T-cell (primary cell): ENCODE measurements at regions not wholly inside any gene's neighbourhood (a gene's known extent, or its start where the extent isn't known, plus 50 kb on each side); places are given as distances from the start of the nearest gene placed in this dataset.

ENCODE experiments used
- ATAC-seq, 4 experiments: fragments of 200-7000 bp in 3 of 4; fragments of 150-1000 bp in 1 of 4; cut with Tn5 transposase; replicated peaks in 1 of 4; 1 replicate in 3 of 4; 2 replicates in 1 of 4; pipeline ENCODE4 v1.10.0; 2021; ENCODE audit warnings: moderate library complexity in 3 of 4, mild to moderate bottlenecking in 2 of 4, moderate number of reproducible peaks in 1 of 4
- CTCF ChIA-PET, 2 donors: fragments of 300-600 bp; sonication (Branson Sonifier 250); formaldehyde crosslinking; loops; one replicate each; lab custom pipeline; 2022; ENCODE audit warnings: antibody characterized with exemption in 2 of 2; lab: Charles Lee
- POLR2A ChIA-PET, 2 donors: fragments of 300-600 bp; sonication (Branson Sonifier 250); formaldehyde crosslinking; loops; one replicate each; lab custom pipeline; 2022; ENCODE audit warnings: antibody characterized with exemption in 2 of 2; lab: Charles Lee
- DNase-seq, 35 experiments: peaks; one replicate each; pipeline versions ENCODE4 v3.0.0 to v3.0.0-alpha.2; 2013 to 2023
- H3K27ac ChIP-seq: one replicate; pipeline ENCODE4 v1.5.1; 2013; ENCODE audit warnings: low read length
- H3K27me3 ChIP-seq, 2 experiments: replicated peaks in 1 of 2; 1 replicate in 1 of 2; 2 replicates in 1 of 2; pipeline versions ENCODE4 v1.6.1 to v1.7.0; 2013; ENCODE audit warnings: low read length in 1 of 2, mixed read lengths in 1 of 2; ENCODE audit not compliant: control insufficient read depth in 2 of 2, insufficient read depth in 2 of 2; ENCODE audit errors: extremely low read depth in 1 of 2
- H3K36me3 ChIP-seq, 2 donors: 1 replicate in 1 of 2; 2 replicates in 1 of 2; pipeline versions ENCODE4 v1.6.1 to v1.7.0; 2013; ENCODE audit warnings: low read length in 1 of 2; ENCODE audit not compliant: control insufficient read depth in 2 of 2, insufficient read depth in 1 of 2; ENCODE audit errors: extremely low read depth in 1 of 2
- H3K4me1 ChIP-seq, 2 experiments: 1 replicate in 1 of 2; 2 replicates in 1 of 2; pipeline versions ENCODE4 v1.6.1 to v1.7.0; 2013; ENCODE audit warnings: low read length in 2 of 2, mixed read lengths in 1 of 2; ENCODE audit not compliant: insufficient read depth in 2 of 2, control insufficient read depth in 1 of 2; ENCODE audit errors: extremely low read depth in 1 of 2
- H3K4me3 ChIP-seq, 2 donors: 1 replicate in 1 of 2; 2 replicates in 1 of 2; pipeline versions ENCODE4 v1.5.1 to v1.7.0; 2013; ENCODE audit warnings: mild to moderate bottlenecking in 2 of 2, low read length in 1 of 2, moderate library complexity in 1 of 2; ENCODE audit not compliant: control insufficient read depth in 1 of 2; ENCODE audit errors: extremely low read depth in 1 of 2
- H3K9me3 ChIP-seq: 2 replicates; pipeline ENCODE4 v1.7.0; 2013
- H3K27ac Mint-ChIP-seq, 2 donors: one replicate each; pipeline ENCODE4 v1.8.0; 2020 to 2021; ENCODE audit warnings: mild to moderate bottlenecking in 2 of 2, mixed read lengths in 2 of 2
- H3K27me3 Mint-ChIP-seq, 2 donors: one replicate each; pipeline ENCODE4 v1.8.0; 2021 to 2022; ENCODE audit warnings: mixed read lengths in 2 of 2
- H3K36me3 Mint-ChIP-seq: one replicate; pipeline ENCODE4 v1.8.0; 2021; ENCODE audit warnings: mixed read lengths
- H3K4me1 Mint-ChIP-seq, 3 donors: one replicate each; pipeline ENCODE4 v1.8.0; 2020 to 2022; ENCODE audit warnings: mixed read lengths in 3 of 3, mild to moderate bottlenecking in 1 of 3
- H3K4me3 Mint-ChIP-seq, 3 donors: one replicate each; pipeline ENCODE4 v1.8.0; 2020 to 2022; ENCODE audit warnings: mild to moderate bottlenecking in 3 of 3, mixed read lengths in 3 of 3, moderate library complexity in 3 of 3
- H3K9me3 Mint-ChIP-seq, 3 donors: one replicate each; pipeline ENCODE4 v1.8.0; 2020 to 2022; ENCODE audit warnings: mixed read lengths in 3 of 3
- WGBS: methylation state at CpG from one replicate; pipeline ENCODE4 v1.1.5; 2013; ENCODE audit warnings: missing lambda C conversion rate; ENCODE audit not compliant: insufficient coverage; 5-methylcytosine and 5-hydroxymethylcytosine counted together

- no peaks in the 10 kb centered on the region for H3K9me3 Mint-ChIP-seq
- POLR2A ChIA-PET, result no interaction called here
- H3K27ac Mint-ChIP-seq, result no peak overlapping the region
- H3K36me3 ChIP-seq, result no peaks in the 10 kb centered on the region
- WGBS, result 100% methylated on average over 1 of the region's 2 CpGs
- ATAC-seq (no peak), DNase-seq (no peak)
- CTCF ChIA-PET, result no interaction called here
- no peaks in the 10 kb centered on the region for H3K4me1 ChIP-seq
- no peaks in the 10 kb centered on the region for H3K27me3 ChIP-seq
- no peaks in the 10 kb centered on the region for H3K4me1 Mint-ChIP-seq
- H3K9me3 ChIP-seq, result no peaks in the 10 kb centered on the region
- H3K36me3 Mint-ChIP-seq, result no peaks in the 10 kb centered on the region
- H3K27me3 Mint-ChIP-seq, result no peaks in the 10 kb centered on the region
- H3K4me3 Mint-ChIP-seq, result no peak overlapping the region
- H3K4me3 ChIP-seq, result no peak overlapping the region
- H3K27ac ChIP-seq, result no peak overlapping the region
Observed at GRCh38 chr3:146783446-146783845, 178.3 kb upstream of the PLSCR5 start.

DNA sequence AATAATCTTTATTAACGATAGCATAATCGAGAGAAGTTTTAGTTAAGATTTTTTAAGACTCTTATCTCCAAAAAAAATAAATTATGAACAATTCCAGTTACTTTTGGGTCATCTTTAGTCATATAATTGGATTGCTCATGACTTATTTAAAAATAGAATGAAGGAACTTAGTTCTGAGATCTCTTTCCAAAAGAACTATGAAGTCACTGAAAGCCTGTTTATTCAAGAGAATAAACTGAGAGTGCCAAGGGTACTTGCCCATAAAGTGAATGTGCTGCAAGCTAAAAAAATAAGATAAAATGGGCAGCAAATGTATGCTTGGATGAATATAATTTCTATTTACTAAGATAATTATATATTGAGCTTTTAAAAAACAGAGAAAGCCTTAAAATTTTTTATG, 176.5 kb upstream of the PLSCR5 start:
- Histone ChIP-seq H3K9me3 (no peaks in the 10 kb centered on the region), H3K27ac (no peak overlapping the region), H3K27me3 (no peaks in the 10 kb centered on the region), H3K4me1 (no peaks in the 10 kb centered on the region), H3K4me3 (no peak overlapping the region), H3K36me3 (no peaks in the 10 kb centered on the region)
- Mint-ChIP-seq H3K9me3 (no peaks in the 10 kb centered on the region), H3K27me3 (no peaks in the 10 kb centered on the region), H3K36me3 (no peaks in the 10 kb centered on the region), H3K4me3 (no peak overlapping the region), H3K4me1 (no peaks in the 10 kb centered on the region), H3K27ac (no peak overlapping the region)
- DNase-seq, result no peak
- CTCF ChIA-PET, result no interaction called here
- WGBS, result no CpG with 5 or more reads among the region's 2 CpGs
- POLR2A ChIA-PET, result no interaction called here
- ATAC-seq, result no peak

DNA sequence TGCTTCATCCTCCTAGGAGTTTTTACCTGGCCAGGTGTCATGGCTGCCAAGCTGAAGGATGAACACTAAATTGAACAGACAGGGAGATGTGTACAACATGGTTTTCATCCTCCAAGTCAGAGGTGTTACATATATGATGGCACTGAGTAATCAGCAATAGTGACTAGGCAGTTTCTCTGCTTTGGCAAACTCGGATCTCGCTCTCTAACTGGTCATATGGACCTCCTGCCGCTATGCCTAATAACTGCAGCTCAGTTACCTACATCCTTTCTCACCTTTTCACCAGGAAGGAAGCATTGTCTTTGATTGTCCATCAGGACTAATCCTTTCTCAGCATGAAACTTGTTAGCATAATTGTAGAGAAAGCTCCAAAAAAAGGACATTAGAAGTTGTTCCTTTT, 175.9 kb upstream of the PLSCR5 start:
- Histone ChIP-seq H3K4me1 (no peaks in the 10 kb centered on the region), H3K27ac (no peak overlapping the region), H3K36me3 (no peaks in the 10 kb centered on the region), H3K27me3 (no peaks in the 10 kb centered on the region), H3K9me3 (no peaks in the 10 kb centered on the region), H3K4me3 (no peak overlapping the region)
- Mint-ChIP-seq H3K27ac (no peak overlapping the region), H3K4me3 (no peak overlapping the region), H3K4me1 (no peaks in the 10 kb centered on the region), H3K36me3 (no peaks in the 10 kb centered on the region), H3K9me3 (no peaks in the 10 kb centered on the region), H3K27me3 (no peaks in the 10 kb centered on the region)
- no CpG with 5 or more reads among the region's 3 CpGs for WGBS
- ChIA-PET CTCF (no interaction called here), POLR2A (no interaction called here)
- no peak for ATAC-seq
- DNase-seq, result no peak

GRCh38 chr3:146780251-146780650, 175.1 kb upstream of the PLSCR5 start:
- no peaks in the 10 kb centered on the region for H3K27me3 ChIP-seq
- no peaks in the 10 kb centered on the region for H3K27me3 Mint-ChIP-seq
- WGBS, result no CpG with 5 or more reads among the region's 2 CpGs
- H3K9me3 ChIP-seq, result no peaks in the 10 kb centered on the region
- H3K4me1 ChIP-seq, result no peaks in the 10 kb centered on the region
- H3K4me3 Mint-ChIP-seq, result no peak overlapping the region
- POLR2A ChIA-PET, result no interaction called here
- H3K9me3 Mint-ChIP-seq, result no peaks in the 10 kb centered on the region
- no peaks in the 10 kb centered on the region for H3K36me3 ChIP-seq
- H3K4me1 Mint-ChIP-seq, result no peaks in the 10 kb centered on the region
- H3K27ac Mint-ChIP-seq, result no peak overlapping the region
- DNase-seq, result no peak
- no peak for ATAC-seq
- CTCF ChIA-PET, result no interaction called here
- no peak overlapping the region for H3K27ac ChIP-seq
- no peak overlapping the region for H3K4me3 ChIP-seq
- H3K36me3 Mint-ChIP-seq, result no peaks in the 10 kb centered on the region

GRCh38 chr3:146777941-146778340, 172.8 kb upstream of the PLSCR5 start:
- Histone ChIP-seq H3K4me3 (no peak overlapping the region), H3K4me1 (no peaks in the 10 kb centered on the region), H3K27me3 (no peaks in the 10 kb centered on the region), H3K9me3 (no peaks in the 10 kb centered on the region), H3K27ac (no peak overlapping the region), H3K36me3 (no peaks in the 10 kb centered on the region)
- ChIA-PET POLR2A (no interaction called here), CTCF (no interaction called here)
- H3K27ac Mint-ChIP-seq, result no peak overlapping the region
- H3K27me3 Mint-ChIP-seq, result no peaks in the 10 kb centered on the region
- no peak overlapping the region for H3K4me3 Mint-ChIP-seq
- H3K36me3 Mint-ChIP-seq, result no peaks in the 10 kb centered on the region
- no peaks in the 10 kb centered on the region for H3K9me3 Mint-ChIP-seq
- no peaks in the 10 kb centered on the region for H3K4me1 Mint-ChIP-seq
- no peak for ATAC-seq
- no peak for DNase-seq

DNA sequence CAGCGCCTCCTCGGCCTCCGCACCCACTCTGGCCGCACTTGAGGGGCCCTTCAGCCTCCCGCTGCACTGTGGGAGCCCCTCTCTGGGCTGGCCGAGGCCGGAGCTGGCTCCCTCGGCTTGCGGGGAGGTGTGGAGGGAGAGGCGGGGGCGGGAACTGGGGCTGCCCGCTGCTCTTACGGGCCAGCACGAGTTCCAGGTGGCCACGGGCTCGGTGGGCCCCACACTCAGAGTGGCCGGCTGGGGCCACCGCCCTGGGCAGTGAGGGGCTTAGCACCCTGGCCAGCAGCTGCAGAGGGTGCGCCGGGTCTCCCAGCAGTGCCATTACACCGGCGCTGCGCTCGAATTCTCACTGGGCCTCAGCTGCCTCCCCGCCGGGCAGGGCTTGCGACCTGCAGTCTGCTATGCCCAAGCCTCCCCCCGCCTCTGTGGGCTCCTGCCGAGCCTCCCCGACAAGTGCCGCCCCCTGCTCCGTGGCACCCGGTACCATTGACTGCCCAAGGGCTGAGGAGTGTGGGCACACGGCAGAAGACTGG, 167.1 kb upstream of the PLSCR5 start:
- 91% methylated on average over 29 of the region's 34 CpGs for WGBS
- no peaks in the 10 kb centered on the region for H3K27me3 Mint-ChIP-seq

GRCh38 chr3:146770881-146771280, 165.7 kb upstream of the PLSCR5 start:
- no peak overlapping the region for H3K27ac Mint-ChIP-seq
- Histone ChIP-seq H3K36me3 (no peaks in the 10 kb centered on the region), H3K4me1 (no peaks in the 10 kb centered on the region), H3K27me3 (no peaks in the 10 kb centered on the region), H3K4me3 (no peak overlapping the region), H3K27ac (no peak overlapping the region), H3K9me3 (no peaks in the 10 kb centered on the region)
- peaks cover 2 to 3% (median 3%) of the 10 kb centered on the region in 3 donors for H3K9me3 Mint-ChIP-seq
- ChIA-PET CTCF (no interaction called here), POLR2A (no interaction called here)
- no peaks in the 10 kb centered on the region for H3K36me3 Mint-ChIP-seq
- no peak overlapping the region for H3K4me3 Mint-ChIP-seq
- DNase-seq (no peak), ATAC-seq (no peak)
- no peaks in the 10 kb centered on the region for H3K4me1 Mint-ChIP-seq
- no peaks in the 10 kb centered on the region for H3K27me3 Mint-ChIP-seq
- WGBS, result no CpG with 5 or more reads among the region's 1 CpG

More for the DNA sequence above, 167.1 kb upstream of the PLSCR5 start:
- Mint-ChIP-seq H3K27ac (no peak overlapping the region), H3K9me3 (peaks cover 2 to 3% (median 3%) of the 10 kb centered on the region in 3 donors), H3K4me3 (no peak overlapping the region), H3K4me1 (no peaks in the 10 kb centered on the region), H3K36me3 (no peaks in the 10 kb centered on the region)
- ATAC-seq (no peak), DNase-seq (no peak)
- ChIA-PET POLR2A (no interaction called here), CTCF (interaction anchor here in 1 of 2 donors (0.7 kb wide), 1 partner anchor 738 kb away, joined by 4 read pairs; no protein-coding TSS in a partner anchor)
- no peaks in the 10 kb centered on the region for H3K36me3 ChIP-seq
- no peaks in the 10 kb centered on the region for H3K4me1 ChIP-seq
- H3K9me3 ChIP-seq, result no peaks in the 10 kb centered on the region
- H3K27ac ChIP-seq, result no peak overlapping the region
- H3K4me3 ChIP-seq, result no peak overlapping the region
- H3K27me3 ChIP-seq, result no peaks in the 10 kb centered on the region
